ENCODE measurements at regions not wholly inside any gene's neighbourhood (a gene's known extent, or its start where the extent isn't known, plus 50 kb on each side); places are given as distances from the start of the nearest gene placed in this dataset.

DNA sequence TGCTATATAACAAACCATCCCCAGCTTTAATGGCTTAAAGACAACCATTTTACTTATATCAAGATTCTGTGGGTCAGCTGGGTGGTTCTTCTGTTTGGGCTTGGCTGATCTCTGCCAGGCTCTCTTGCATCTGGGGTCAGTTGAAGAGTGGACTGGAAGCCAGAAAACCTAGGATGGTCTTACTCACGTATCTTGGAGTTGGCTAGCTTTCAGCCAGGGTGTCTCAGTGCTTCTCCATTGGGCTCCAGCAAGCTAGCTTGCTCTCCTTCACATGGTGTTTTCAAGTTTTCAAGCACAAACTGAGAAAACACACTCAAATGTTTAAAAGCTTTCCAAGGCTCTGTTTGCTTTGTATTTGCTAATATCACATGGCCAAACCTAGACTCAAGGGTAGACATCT, 146.8 kb downstream of the PIK3R1 start:
- DNase-seq (ENCODE audit: low spot score in 2 of 2), result no peak
- WGBS, 2 donors, result 88 to 94% methylated on average over 1 of the region's 1 CpG
- no peak for TF ChIP-seq POLR2A (IDR thresholded peaks at IDR 0.05)
- TF ChIP-seq, protein P1, sequence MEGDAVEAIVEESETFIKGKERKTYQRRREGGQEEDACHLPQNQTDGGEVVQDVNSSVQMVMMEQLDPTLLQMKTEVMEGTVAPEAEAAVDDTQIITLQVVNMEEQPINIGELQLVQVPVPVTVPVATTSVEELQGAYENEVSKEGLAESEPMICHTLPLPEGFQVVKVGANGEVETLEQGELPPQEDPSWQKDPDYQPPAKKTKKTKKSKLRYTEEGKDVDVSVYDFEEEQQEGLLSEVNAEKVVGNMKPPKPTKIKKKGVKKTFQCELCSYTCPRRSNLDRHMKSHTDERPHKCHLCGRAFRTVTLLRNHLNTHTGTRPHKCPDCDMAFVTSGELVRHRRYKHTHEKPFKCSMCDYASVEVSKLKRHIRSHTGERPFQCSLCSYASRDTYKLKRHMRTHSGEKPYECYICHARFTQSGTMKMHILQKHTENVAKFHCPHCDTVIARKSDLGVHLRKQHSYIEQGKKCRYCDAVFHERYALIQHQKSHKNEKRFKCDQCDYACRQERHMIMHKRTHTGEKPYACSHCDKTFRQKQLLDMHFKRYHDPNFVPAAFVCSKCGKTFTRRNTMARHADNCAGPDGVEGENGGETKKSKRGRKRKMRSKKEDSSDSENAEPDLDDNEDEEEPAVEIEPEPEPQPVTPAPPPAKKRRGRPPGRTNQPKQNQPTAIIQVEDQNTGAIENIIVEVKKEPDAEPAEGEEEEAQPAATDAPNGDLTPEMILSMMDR (IDR thresholded peaks at IDR 0.05), result no peak
- H3K4me3 ChIP-seq (ENCODE audit: low read depth, poor library complexity, severe bottlenecking), result no peak overlapping the region
- intact Hi-C loops (cut with DNase I; ENCODE audit: low total_unique reads), result no loop called here

DNA sequence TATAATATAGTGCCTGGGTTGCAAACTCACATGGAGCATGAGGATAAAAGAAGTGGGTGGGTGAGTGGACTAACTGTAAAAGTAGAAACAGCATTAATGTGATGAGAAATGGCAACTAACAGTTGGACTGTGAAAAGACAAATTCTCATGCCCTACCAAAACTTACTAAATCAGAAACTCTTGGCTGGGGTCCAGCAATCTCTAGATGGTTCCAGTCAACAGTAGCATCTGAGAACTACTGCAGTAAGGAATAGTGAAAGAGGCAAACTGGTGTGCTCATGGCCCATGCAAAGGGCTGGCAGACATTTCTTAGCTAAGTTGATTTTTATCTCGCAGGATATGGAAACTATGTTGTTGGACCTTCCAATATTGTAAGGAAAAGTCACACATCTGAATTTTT, 150.3 kb downstream of the PIK3R1 start:
- 94 to 100% methylated on average over 1 of the region's 1 CpG for WGBS, 2 donors
- intact Hi-C loops (cut with DNase I; ENCODE audit: low total_unique reads), result no loop called here
- TF ChIP-seq, protein P1 (IDR thresholded peaks at IDR 0.05), result no peak
- no peak for TF ChIP-seq POLR2A (IDR thresholded peaks at IDR 0.05)
- no peak for DNase-seq (ENCODE audit: low spot score in 2 of 2)
- H3K4me3 ChIP-seq (ENCODE audit: low read depth, poor library complexity, severe bottlenecking), result no peak overlapping the region

DNA sequence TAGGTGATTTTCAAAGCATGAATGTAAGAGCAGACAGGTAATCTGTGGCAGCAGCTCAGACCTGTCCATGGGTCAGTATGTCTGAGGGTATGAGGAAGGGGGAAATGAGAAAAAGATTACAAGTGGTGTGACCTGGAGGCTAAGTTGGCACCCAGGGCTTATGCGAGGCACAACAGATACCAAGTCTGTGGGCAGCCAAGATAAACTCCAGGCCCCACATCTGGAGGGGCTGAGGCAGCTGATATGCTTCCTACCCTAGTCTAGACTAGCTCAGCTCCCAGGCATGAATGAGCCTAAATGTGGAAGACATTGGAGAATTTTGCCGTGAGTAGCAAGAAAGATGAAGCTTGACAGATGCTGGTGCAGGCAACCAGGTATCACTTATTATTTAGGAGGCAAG, 151.7 kb downstream of the PIK3R1 start:
- intact Hi-C loops (cut with DNase I; ENCODE audit: low total_unique reads), result no loop called here

DNA sequence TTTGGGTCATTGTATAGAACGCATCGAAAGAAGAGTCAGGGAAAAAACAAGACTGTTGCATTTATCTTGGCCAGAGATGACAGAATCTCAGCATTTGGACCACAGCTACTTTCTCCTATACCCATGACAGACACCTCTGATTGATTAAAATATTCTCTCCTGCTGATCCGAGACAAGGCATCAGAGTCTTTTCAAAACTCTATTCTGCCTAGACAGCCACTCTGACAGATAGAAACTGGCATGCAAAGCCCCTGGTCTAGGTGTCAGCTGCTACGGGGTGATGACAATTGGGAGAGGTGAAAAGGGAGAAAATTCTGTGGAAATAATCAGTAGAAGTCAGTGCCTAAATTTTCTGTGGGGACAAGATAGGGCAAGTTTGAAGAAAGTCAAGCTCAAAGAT, 152.2 kb downstream of the PIK3R1 start:
- intact Hi-C loops (cut with DNase I; ENCODE audit: low total_unique reads), result no loop called here
- no peak for DNase-seq (ENCODE audit: low spot score in 2 of 2)
- TF ChIP-seq, protein P1 (IDR thresholded peaks at IDR 0.05), result no peak
- TF ChIP-seq POLR2A (IDR thresholded peaks at IDR 0.05), result no peak
- no peak overlapping the region for H3K4me3 ChIP-seq (ENCODE audit: low read depth, poor library complexity, severe bottlenecking)
- WGBS, 2 donors, result 80 to 83% methylated on average over 4 of the region's 4 CpGs

More for the DNA sequence above, 151.7 kb downstream of the PIK3R1 start:
- DNase-seq (ENCODE audit: low spot score in 2 of 2), result no peak
- TF ChIP-seq POLR2A (IDR thresholded peaks at IDR 0.05), result no peak
- TF ChIP-seq, protein P1 (IDR thresholded peaks at IDR 0.05), result no peak
- H3K4me3 ChIP-seq (ENCODE audit: low read depth, poor library complexity, severe bottlenecking), result no peak overlapping the region
- 90 to 98% methylated on average over 2 of the region's 2 CpGs for WGBS, 2 donors

DNA sequence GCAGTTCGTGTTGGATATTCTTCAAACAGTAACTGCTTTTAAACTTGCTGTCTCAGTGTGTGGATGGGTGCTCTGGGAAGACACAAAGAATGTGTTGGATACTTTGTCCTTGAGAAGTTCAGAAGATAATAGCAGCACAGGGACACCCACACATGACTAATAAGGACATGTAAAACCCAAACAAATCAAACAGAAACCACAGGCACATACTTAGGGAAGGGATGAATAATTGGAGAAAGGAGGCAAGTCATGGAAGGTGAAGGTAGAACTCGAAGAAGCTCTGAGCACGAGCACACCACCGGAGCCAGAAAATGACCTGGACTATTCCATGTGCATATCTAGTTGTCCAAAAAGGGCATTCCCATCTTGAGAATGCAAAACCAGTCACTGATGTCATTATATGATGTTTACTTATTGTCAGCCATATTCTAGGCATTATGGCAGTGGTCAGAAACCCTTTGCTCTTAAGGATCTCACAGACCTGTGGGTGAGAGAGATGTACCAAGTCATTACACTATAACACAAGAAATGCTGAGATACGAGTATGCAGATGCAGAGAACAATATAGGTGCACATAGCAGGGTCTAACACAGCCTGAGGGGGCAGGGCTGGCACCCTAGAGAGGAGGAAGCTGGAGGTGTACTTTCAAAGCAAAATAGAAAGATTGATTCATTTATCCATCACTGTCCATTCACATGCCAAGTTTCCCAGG, 152.9 kb downstream of the PIK3R1 start:
- WGBS, 2 donors, result 77 to 79% methylated on average over 5 of the region's 5 CpGs
- intact Hi-C loops (cut with DNase I; ENCODE audit: low total_unique reads), result no loop called here
- TF ChIP-seq, protein P1 (IDR thresholded peaks at IDR 0.05), result no peak
- TF ChIP-seq POLR2A (IDR thresholded peaks at IDR 0.05), result no peak
- no peak overlapping the region for H3K4me3 ChIP-seq (ENCODE audit: low read depth, poor library complexity, severe bottlenecking)
- DNase-seq (ENCODE audit: low spot score in 2 of 2), result no peak

DNA sequence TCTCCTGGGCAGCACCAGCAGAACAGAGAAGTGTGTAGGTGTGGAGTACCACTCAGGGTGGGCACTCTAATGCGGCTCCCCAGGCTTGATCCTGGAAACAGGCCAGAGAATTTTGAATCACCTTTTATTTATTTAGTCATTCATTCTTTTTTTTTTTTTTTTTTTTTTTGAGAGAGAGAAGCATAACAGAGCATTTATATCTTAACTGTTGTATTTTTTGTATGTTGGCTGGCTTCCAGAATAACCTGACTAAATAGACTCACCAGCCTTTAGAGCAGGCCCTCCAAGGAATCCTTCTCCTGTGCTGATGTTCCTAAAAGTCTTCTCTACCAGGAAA, 153.4 kb downstream of the PIK3R1 start:
- intact Hi-C loops (cut with DNase I; ENCODE audit: low total_unique reads), result no loop called here
- TF ChIP-seq POLR2A (IDR thresholded peaks at IDR 0.05), result no peak
- TF ChIP-seq, protein P1 (IDR thresholded peaks at IDR 0.05), result no peak
- no peak for DNase-seq (ENCODE audit: low spot score in 2 of 2)
- no peak overlapping the region for H3K4me3 ChIP-seq (ENCODE audit: low read depth, poor library complexity, severe bottlenecking)
- 51 to 69% methylated on average over 1 of the region's 1 CpG for WGBS, 2 donors

Data from lower leg skin (tissue), 4 donors.